ENCODE measurements at regions not wholly inside any gene's neighbourhood (a gene's known extent, or its start where the extent isn't known, plus 50 kb on each side); places are given as distances from the start of the nearest gene placed in this dataset.
"Not testable (repeated sequence)": the region's sequence is repeated elsewhere in the genome, so short reads cannot be mapped to it uniquely, and the experiment has no call there.

- DNase-seq (ENCODE audit: low read depth), result no peak
These were observed 51.3 kb upstream of the BOD1 start for GRCh38 chr5:173667702-173668101.

- no peak for DNase-seq (ENCODE audit: low read depth)
These were observed 51.9 kb upstream of the BOD1 start for GRCh38 chr5:173668245-173668800.

DNA sequence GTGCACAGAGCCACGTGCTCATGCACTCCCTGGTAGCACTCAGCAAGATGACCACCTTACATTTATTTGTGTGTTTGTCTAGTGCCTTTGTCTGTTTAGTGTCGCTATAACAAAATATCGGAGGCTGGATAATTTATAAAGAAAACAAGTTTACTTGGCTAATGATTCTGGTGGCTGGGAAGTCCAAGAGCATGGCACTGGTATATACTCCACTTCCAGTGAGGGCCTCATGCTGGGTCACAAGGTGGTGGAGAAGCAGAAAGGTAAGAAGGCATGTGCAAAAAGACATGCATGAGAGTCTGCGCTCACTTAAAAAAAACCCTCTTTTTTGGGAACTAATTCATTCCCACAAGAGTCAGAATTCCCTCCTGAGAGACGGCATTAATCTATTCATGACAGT is 52.5 kb upstream of the BOD1 start:
- no peak for DNase-seq (ENCODE audit: low read depth)

- no peak for DNase-seq (ENCODE audit: low read depth)
These were observed 53.0 kb upstream of the BOD1 start for GRCh38 chr5:173669483-173669882.

DNA sequence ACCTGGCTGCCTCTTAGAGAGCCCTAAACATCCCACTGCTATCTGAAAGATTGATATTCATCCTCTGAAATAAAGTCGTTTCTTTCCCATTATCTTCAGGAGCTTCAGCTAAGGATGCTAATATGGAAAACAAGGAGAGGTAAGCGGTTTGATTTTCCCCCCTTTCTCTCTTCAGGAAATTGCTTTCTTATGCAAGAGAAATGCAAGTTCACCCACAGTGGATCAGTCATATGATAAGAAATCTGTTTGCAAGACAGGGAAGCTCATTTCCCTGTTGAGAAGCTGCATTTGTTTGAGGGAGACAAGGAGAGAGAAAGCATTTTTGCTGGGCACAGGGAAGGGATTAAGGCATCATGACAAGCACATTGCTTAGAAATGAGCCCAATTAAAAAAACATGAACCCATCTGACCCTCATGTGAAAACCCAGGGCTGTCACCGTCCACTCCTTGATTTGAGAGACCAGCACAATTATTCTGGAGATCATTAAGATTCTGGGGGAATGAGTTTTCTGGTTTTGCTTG is 53.7 kb upstream of the BOD1 start:
- DNase-seq (ENCODE audit: low read depth), result no peak

- DNase-seq (ENCODE audit: low read depth), result no peak
These were observed 54.3 kb upstream of the BOD1 start for GRCh38 chr5:173670791-173671120.

- DNase-seq (ENCODE audit: low read depth), result no peak
These were observed 54.9 kb upstream of the BOD1 start for GRCh38 chr5:173671121-173671949.

DNA sequence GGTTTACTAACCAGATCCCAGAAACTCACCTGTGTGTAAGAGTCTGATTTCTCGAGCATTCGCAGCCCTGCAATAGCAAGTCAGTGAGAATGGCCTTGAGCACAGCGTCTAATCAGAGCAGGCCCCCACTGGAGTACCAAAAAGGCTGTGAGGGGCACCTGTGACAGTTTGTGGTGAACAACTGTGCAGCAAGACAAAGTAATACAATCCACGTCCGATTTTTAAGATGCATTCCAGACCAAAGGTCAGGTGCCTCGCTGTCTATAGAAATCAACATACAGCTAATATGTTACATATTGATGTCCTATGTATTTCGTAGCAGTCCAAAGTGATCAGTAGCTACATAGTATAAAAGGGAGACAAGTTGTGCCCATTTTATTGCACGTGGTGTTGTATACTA is 55.7 kb upstream of the BOD1 start:
- DNase-seq (ENCODE audit: low read depth), result no peak

- DNase-seq (ENCODE audit: low read depth), result no peak
These were observed 56.4 kb upstream of the BOD1 start for GRCh38 chr5:173672891-173673290.

DNA sequence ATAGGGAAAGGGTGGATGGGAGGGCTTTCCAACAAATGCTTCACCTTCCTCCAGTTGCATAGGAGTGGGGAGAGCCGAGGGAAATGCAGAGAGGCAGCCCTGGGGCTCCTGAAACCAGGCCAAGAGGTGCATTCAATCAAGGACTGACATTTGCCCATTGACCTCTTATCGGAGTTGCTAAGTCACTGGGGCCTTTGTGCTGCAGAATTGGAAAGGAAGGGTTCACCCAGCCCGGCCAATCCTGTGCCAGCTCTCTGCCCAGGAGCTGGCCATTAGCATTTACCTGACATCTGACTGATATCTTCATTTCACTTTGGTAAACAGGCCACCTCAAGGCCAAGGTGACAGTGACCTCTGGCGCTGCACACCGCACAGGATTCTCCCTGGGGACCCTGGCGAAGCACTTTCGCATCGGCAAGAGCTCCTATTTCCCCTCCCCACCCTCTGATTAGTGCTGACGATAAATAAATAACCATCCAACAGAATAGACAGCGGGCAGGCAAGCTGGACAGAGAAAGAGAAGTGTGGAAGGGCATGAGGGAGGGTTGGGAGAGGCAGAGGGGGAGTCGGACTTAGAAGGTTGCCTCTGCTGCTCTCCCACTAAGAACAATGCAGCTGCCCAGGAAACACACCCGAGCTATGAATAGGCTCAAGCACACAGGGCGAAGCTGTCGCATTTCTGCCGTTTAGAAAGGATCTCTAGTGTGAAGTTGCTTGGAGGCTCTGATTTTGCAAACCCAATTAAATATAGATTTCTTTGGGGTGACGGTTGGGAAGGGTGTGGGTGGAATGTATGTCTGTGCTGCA is 57.0 kb upstream of the BOD1 start:
- no peak for DNase-seq (ENCODE audit: low read depth)

DNA sequence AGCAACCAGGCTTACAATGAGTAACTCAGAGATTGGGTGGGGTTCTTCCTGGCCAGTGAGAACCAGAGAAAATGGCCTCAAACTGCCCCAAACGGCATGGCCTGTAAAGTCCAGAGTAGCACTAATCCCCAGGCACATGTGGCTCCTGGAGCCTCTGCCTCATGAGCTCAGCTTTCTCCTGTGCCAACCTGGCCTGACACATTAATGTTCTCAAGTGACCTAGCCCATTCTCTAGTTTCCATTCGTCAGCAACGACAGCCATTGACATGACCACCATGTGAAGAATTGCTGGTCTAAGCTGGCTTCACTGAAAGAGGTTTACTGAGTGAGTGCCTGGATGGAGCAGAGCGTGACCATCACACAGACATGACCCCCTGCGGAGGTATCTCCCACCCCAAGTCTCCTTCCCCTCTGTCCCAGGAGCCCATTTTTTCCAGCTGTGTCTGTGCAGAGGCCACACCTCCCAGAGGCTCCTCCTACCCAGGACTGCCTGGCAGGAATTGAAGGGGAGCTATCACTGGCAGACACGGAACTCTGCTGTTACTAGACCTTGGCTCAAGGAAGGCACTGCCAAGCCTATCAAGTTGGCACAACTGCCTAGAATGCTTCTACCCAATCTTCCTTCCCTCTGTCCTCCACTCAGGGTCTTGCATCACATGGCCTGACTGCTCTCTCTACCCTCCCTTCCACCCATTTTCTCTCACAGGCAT is 59.0 kb upstream of the BOD1 start:
- DNase-seq (ENCODE audit: low read depth), result no peak

GRCh38 chr5:173676375-173676774 is 59.9 kb upstream of the BOD1 start:
- no peak for DNase-seq (ENCODE audit: low read depth)

DNA sequence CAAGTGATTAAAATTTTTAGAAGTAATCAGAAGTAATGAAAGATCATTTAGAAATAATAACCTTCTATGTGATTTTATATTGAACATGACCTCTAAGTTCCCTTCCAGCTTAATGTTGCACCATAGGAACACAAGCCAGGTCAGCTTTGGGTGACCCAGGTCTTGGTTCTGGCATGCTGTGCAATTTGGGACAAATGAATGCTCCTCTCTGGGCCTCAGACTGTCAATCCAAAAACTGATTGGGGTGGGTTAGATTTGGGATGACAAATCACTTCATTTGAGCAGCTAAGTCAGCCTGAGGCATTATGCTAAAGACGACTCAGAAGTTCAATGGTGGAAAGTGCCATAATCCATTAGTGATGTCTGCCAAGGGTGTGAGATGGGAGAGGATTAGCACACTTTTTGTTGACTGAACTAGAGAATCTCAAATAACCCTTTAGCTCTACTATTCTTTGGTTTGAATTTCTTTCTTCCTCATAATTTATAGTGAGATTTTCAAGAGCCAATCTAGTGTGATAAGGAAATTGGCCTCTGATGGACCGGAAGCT is 60.7 kb upstream of the BOD1 start:
- DNase-seq (ENCODE audit: low read depth), result no peak

DNA sequence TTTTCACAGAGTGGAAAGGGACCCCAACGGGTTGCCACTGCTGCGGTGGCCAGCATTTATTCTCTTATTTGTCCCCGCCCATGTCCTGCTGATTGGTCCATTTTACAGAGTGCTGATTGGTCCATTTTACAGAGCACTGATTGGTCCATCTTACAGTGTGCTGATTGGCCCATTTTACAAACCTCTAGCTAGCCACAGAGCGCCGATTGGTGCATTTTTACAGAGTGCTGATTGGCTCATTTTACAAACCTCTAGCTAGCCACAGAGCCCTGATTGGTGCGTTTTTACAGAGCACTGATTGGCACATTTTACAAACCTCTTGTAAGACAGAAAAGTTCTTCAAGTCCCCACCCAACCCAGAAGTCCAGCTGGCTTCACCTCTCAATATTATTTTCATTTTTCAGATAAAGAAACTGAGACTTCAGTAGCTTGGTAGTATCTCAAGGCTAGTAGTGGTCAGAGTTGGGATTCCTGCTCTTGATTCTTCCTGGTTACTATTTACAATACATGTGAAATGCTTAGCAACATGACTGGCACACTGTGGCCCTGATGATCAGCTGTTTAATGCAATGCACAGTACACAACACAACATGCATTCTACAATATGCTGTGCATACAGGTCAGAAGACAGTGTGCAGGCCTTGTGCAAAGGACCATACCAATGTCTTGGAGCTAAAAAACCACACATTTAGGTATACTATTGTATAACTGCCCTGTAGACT is 63.6 kb upstream of the BOD1 start:
- DNase-seq (ENCODE audit: low read depth), result no peak

DNA sequence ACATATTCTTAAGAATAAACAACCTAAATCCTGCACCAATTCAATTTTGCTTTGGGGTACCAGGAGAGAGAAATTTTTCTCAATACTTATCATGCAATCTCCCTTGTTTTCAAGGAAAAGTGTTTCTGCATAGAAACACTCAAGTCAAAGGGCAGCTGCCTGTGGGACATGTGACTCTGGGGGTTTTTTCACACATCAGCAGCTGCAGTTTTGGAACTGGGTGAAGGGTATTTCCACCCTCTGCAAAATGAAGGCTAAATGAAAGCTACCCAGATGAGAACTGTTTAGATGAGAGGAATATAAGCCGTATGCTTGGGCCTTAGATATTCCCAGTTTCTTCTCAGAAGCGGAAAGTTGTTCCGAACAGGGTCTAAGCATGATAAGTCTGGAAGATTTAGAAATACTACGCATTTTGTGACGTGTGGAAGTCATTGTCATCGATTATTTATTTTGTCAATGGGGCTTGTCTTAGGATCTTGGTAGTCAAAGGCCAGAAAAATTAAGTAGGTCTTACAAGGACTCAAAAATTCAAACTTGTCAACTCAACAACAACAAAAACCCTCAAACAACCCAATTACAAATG is 64.3 kb upstream of the BOD1 start:
- no peak for DNase-seq (ENCODE audit: low read depth)

GRCh38 chr5:173682313-173682712 is 65.9 kb upstream of the BOD1 start:
- no peak for DNase-seq (ENCODE audit: low read depth)

- not testable (repeated sequence) for DNase-seq (ENCODE audit: low read depth)
These were observed 68.1 kb upstream of the BOD1 start for GRCh38 chr5:173684535-173684934.

GRCh38 chr5:173686950-173687349 is 70.5 kb upstream of the BOD1 start:
- no peak for DNase-seq (ENCODE audit: low read depth)

- DNase-seq (ENCODE audit: low read depth), result no peak
These were observed 72.3 kb upstream of the BOD1 start for GRCh38 chr5:173688703-173689102.

- DNase-seq (ENCODE audit: low read depth), result no peak
These were observed 72.8 kb upstream of the BOD1 start for GRCh38 chr5:173689171-173689736.
